Suprapubic skin (tissue), 4 donors: ENCODE measurements at regions not wholly inside any gene's neighbourhood (a gene's known extent, or its start where the extent isn't known, plus 50 kb on each side); places are given as distances from the start of the nearest gene placed in this dataset.

Experiments used
- DNase-seq, 2 donors: peaks; one replicate each; pipeline ENCODE4 v3.0.0-alpha.2; 2019; ENCODE audit warnings: low spot score in 2 of 2
- H3K27ac ChIP-seq: fragments of 200-600 bp; sonication (generic); one replicate; pipeline ENCODE4 v1.5.1; 2019
- H3K27me3 ChIP-seq: fragments of 200-600 bp; sonication (generic); one replicate; pipeline ENCODE4 v1.5.1; 2019
- H3K36me3 ChIP-seq: fragments of 200-600 bp; sonication (generic); one replicate; pipeline ENCODE4 v1.5.1; 2019
- H3K4me1 ChIP-seq: fragments of 200-600 bp; sonication (generic); one replicate; pipeline ENCODE4 v1.5.1; 2019
- H3K4me3 ChIP-seq: fragments of 200-600 bp; sonication (generic); one replicate; pipeline ENCODE4 v1.5.1; 2019; ENCODE audit warnings: mild to moderate bottlenecking
- H3K9me3 ChIP-seq: fragments of 200-600 bp; sonication (generic); one replicate; pipeline ENCODE4 v1.5.1; 2019
- EP300 ChIP-seq: sonication (generic); formaldehyde crosslinking; IDR thresholded peaks from one replicate; pipeline ENCODE4 v1.6.1; 2017; ENCODE audit warnings: antibody characterized with exemption
- POLR2A ChIP-seq, 2 donors: fragments of 450-650 bp; IDR thresholded peaks; one replicate each; pipeline ENCODE4 v1.6.1; 2017; ENCODE audit warnings: antibody characterized with exemption in 2 of 2, mild to moderate bottlenecking in 2 of 2, moderate library complexity in 2 of 2
- POLR2AphosphoS5 ChIP-seq, 3 donors: sonication (generic); formaldehyde crosslinking; IDR thresholded peaks; one replicate each; pipeline ENCODE4 v1.6.1; 2017; ENCODE audit warnings: antibody characterized with exemption in 3 of 3
- WGBS: methylation state at CpG from one replicate; pipeline ENCODE4 v1.1.5; 2018; 5-methylcytosine and 5-hydroxymethylcytosine counted together
- TF ChIP-seq, protein P1 (sequence below), 2 donors: fragments of 200-600 bp in 1 of 2; fragments of 450-650 bp in 1 of 2; sonication (generic) in 1 of 2; IDR thresholded peaks; one replicate each; pipeline ENCODE4 v1.5.1; 2016 to 2019; ENCODE audit warnings: antibody characterized with exemption in 2 of 2, mild to moderate bottlenecking in 1 of 2, moderate library complexity in 1 of 2

GRCh38 chr5:93892481-93892880, 151.1 kb upstream of the POU5F2 start:
- H3K9me3 ChIP-seq = no peaks in the 10 kb centered on the region
- H3K27ac ChIP-seq = no peak overlapping the region
- no peak for DNase-seq
- TF ChIP-seq, protein P1, sequence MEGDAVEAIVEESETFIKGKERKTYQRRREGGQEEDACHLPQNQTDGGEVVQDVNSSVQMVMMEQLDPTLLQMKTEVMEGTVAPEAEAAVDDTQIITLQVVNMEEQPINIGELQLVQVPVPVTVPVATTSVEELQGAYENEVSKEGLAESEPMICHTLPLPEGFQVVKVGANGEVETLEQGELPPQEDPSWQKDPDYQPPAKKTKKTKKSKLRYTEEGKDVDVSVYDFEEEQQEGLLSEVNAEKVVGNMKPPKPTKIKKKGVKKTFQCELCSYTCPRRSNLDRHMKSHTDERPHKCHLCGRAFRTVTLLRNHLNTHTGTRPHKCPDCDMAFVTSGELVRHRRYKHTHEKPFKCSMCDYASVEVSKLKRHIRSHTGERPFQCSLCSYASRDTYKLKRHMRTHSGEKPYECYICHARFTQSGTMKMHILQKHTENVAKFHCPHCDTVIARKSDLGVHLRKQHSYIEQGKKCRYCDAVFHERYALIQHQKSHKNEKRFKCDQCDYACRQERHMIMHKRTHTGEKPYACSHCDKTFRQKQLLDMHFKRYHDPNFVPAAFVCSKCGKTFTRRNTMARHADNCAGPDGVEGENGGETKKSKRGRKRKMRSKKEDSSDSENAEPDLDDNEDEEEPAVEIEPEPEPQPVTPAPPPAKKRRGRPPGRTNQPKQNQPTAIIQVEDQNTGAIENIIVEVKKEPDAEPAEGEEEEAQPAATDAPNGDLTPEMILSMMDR (IDR thresholded peaks at IDR 0.05) = no peak
- TF ChIP-seq EP300 = no peak
- no peak for TF ChIP-seq POLR2AphosphoS5 (IDR thresholded peaks at IDR 0.05)
- no peaks in the 10 kb centered on the region for H3K4me1 ChIP-seq
- no peaks in the 10 kb centered on the region for H3K27me3 ChIP-seq
- no peak overlapping the region for H3K4me3 ChIP-seq
- H3K36me3 ChIP-seq = no peaks in the 10 kb centered on the region

GRCh38 chr5:93891491-93892480, 150.4 kb upstream of the POU5F2 start:
- H3K4me1 ChIP-seq = no peaks in the 10 kb centered on the region
- H3K36me3 ChIP-seq = no peaks in the 10 kb centered on the region
- no peaks in the 10 kb centered on the region for H3K9me3 ChIP-seq
- TF ChIP-seq, protein P1 (IDR thresholded peaks at IDR 0.05) = no peak
- TF ChIP-seq POLR2A (IDR thresholded peaks at IDR 0.05) (no peak), EP300 (no peak), POLR2AphosphoS5 (IDR thresholded peaks at IDR 0.05) (no peak)
- no peaks in the 10 kb centered on the region for H3K27me3 ChIP-seq
- 79% methylated on average over 4 of the region's 4 CpGs for WGBS
- H3K27ac ChIP-seq = no peak overlapping the region
- H3K4me3 ChIP-seq = no peak overlapping the region
- no peak for DNase-seq

- Histone ChIP-seq H3K4me3 (no peak overlapping the region), H3K9me3 (no peaks in the 10 kb centered on the region), H3K4me1 (no peaks in the 10 kb centered on the region), H3K27me3 (no peaks in the 10 kb centered on the region), H3K36me3 (no peaks in the 10 kb centered on the region), H3K27ac (no peak overlapping the region)
- no peak for DNase-seq
- 71% methylated on average over 4 of the region's 4 CpGs for WGBS
- no peak for TF ChIP-seq POLR2AphosphoS5 (IDR thresholded peaks at IDR 0.05)
- no peak for TF ChIP-seq POLR2A (IDR thresholded peaks at IDR 0.05)
- no peak for TF ChIP-seq EP300
- TF ChIP-seq, protein P1 (IDR thresholded peaks at IDR 0.05) = no peak
These were observed 149.3 kb upstream of the POU5F2 start for GRCh38 chr5:93890657-93891056.

DNA sequence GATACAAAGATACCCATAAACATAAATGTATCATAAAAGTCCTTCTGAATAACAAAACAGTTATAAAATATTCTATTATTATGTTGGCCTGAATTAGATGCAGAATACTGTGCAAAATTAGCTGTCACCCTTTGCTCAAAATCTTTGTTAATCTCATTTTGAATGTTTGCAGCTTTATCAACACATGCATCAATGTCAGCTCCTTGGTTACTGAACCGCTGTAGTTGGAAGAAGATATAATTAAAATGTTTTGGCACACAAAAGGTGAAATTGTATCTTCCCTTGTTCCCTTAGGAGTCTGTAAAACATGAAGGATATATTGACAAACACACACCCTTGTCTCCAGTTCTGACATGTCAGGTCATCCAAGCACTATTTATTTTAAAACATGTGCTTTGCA, 146.3 kb upstream of the POU5F2 start:
- Histone ChIP-seq H3K36me3 (no peaks in the 10 kb centered on the region), H3K9me3 (no peaks in the 10 kb centered on the region), H3K4me1 (no peaks in the 10 kb centered on the region), H3K27me3 (no peaks in the 10 kb centered on the region), H3K27ac (no peak overlapping the region), H3K4me3 (no peak overlapping the region)
- no peak for TF ChIP-seq POLR2AphosphoS5 (IDR thresholded peaks at IDR 0.05)
- no peak for TF ChIP-seq POLR2A (IDR thresholded peaks at IDR 0.05)
- TF ChIP-seq, protein P1 (IDR thresholded peaks at IDR 0.05) = no peak
- no peak for TF ChIP-seq EP300
- 45% methylated on average over 1 of the region's 1 CpG for WGBS
- DNase-seq = no peak

GRCh38 chr5:93886917-93887361, 145.5 kb upstream of the POU5F2 start:
- 16% methylated on average over 1 of the region's 1 CpG for whole genome bisulfite sequencing
- H3K4me3 ChIP-seq = no peak overlapping the region
- H3K27ac ChIP-seq = no peak overlapping the region
- no peaks in the 10 kb centered on the region for H3K4me1 ChIP-seq
- no peaks in the 10 kb centered on the region for H3K9me3 ChIP-seq
- H3K27me3 ChIP-seq = no peaks in the 10 kb centered on the region
- TF ChIP-seq, protein P1 (IDR thresholded peaks at IDR 0.05) = no peak
- TF ChIP-seq EP300 (no peak), POLR2AphosphoS5 (IDR thresholded peaks at IDR 0.05) (no peak), POLR2A (IDR thresholded peaks at IDR 0.05) (no peak)
- no peaks in the 10 kb centered on the region for H3K36me3 ChIP-seq
- no peak for DNase-seq
